ENCODE measurements at regions not wholly inside any gene's neighbourhood (a gene's known extent, or its start where the extent isn't known, plus 50 kb on each side); places are given as distances from the start of the nearest gene placed in this dataset.

GRCh38 chr7:13139436-13139835 lies 452.0 kb downstream of the ARL4A start:
- H3K4me3 ChIP-seq, result no peak overlapping the region
- H3K27ac ChIP-seq, result no peak overlapping the region
- no peaks in the 10 kb centered on the region for H3K4me1 ChIP-seq
- no peak for ATAC-seq
- no peak for DNase-seq
- no peaks in the 10 kb centered on the region for H3K27me3 ChIP-seq
- TF ChIP-seq CTCF (IDR thresholded peaks at IDR 0.05) (no peak), POLR2A (IDR thresholded peaks at IDR 0.05) (no peak)
- WGBS, 4 donors, result 89 to 96% (median 92%) methylated on average over 2 of the region's 2 CpGs
- intact Hi-C loops (cut with DNase I), result no loop called here
- peaks cover 0 to 11% (median 0%) of the 10 kb centered on the region in 12 donors for H3K9me3 ChIP-seq
- no peaks in the 10 kb centered on the region for H3K36me3 ChIP-seq

GRCh38 chr7:13144673-13145072 lies 457.2 kb downstream of the ARL4A start:
- 54 to 69% (median 63%) methylated on average over 4 of the region's 4 CpGs for WGBS, 4 donors
- peak in 3 of 4 donors; percentile 31 to 59 (median 42) for ATAC-seq

GRCh38 chr7:13148548-13148947 lies 461.1 kb downstream of the ARL4A start:
- Histone ChIP-seq H3K9me3 (no peaks in the 10 kb centered on the region), H3K36me3 (no peaks in the 10 kb centered on the region), H3K4me3 (no peak overlapping the region), H3K27ac (no peak overlapping the region), H3K27me3 (no peaks in the 10 kb centered on the region), H3K4me1 (peaks cover 0 to 2% (median 0%) of the 10 kb centered on the region in 12 donors)
- DNase-seq, result no peak
- intact Hi-C loops (cut with DNase I), result no loop called here
- no peak for ATAC-seq
- TF ChIP-seq POLR2A (IDR thresholded peaks at IDR 0.05) (no peak), CTCF (IDR thresholded peaks at IDR 0.05) (no peak)
- 49 to 61% (median 54%) methylated on average over 1 of the region's 1 CpG for WGBS, 4 donors

More at GRCh38 chr7:13144673-13145072, 457.2 kb downstream of the ARL4A start:
- H3K4me1 ChIP-seq, result peaks cover 0 to 2% (median 0%) of the 10 kb centered on the region in 12 donors
- no peaks in the 10 kb centered on the region for H3K27me3 ChIP-seq
- intact Hi-C loops (cut with DNase I), result no loop called here
- H3K9me3 ChIP-seq, result no peaks in the 10 kb centered on the region
- no peak overlapping the region for H3K4me3 ChIP-seq
- TF ChIP-seq CTCF (IDR thresholded peaks at IDR 0.05), result no peak
- no peak for TF ChIP-seq POLR2A (IDR thresholded peaks at IDR 0.05)
- peak in 3 of 5 donors; percentile 6 to 24 (median 18) for DNase-seq
- no peak overlapping the region for H3K27ac ChIP-seq
- no peaks in the 10 kb centered on the region for H3K36me3 ChIP-seq

- DNase-seq (no peak), ATAC-seq (no peak)
- Histone ChIP-seq H3K4me1 (no peaks in the 10 kb centered on the region), H3K36me3 (no peaks in the 10 kb centered on the region), H3K4me3 (no peak overlapping the region), H3K27ac (no peak overlapping the region), H3K27me3 (no peaks in the 10 kb centered on the region), H3K9me3 (no peaks in the 10 kb centered on the region)
- intact Hi-C loops (cut with DNase I), result no loop called here
- no peak for TF ChIP-seq POLR2A (IDR thresholded peaks at IDR 0.05)
- no peak for TF ChIP-seq CTCF (IDR thresholded peaks at IDR 0.05)
- 97 to 100% (median 99%) methylated on average over 1 of the region's 1 CpG for WGBS, 4 donors
These were observed 464.5 kb downstream of the ARL4A start for GRCh38 chr7:13151978-13152377.

Data from heart left ventricle (tissue), 16 donors.